Panc1 (cell line): ENCODE measurements at regions not wholly inside any gene's neighbourhood (a gene's known extent, or its start where the extent isn't known, plus 50 kb on each side); places are given as distances from the start of the nearest gene placed in this dataset.

Experiments used
- ATAC-seq: fragments of 200-7000 bp; cut with Tn5 transposase; 2 replicates; pipeline ENCODE4 v1.9.1; 2020; ENCODE audit warnings: mild to moderate bottlenecking, moderate library complexity
- BruUV-seq: library from RNA; stranded (reverse); fragments of 400-500 nt; replicated peaks from 2 replicates; lab custom pipeline; 2021; lab: Mats Ljungman, UMichigan
- CTCF ChIA-PET: fragments of 300-600 bp; sonication (Branson Sonifier 250); formaldehyde crosslinking; loops from one replicate; lab custom pipeline; 2022; ENCODE audit warnings: antibody characterized with exemption; lab: Charles Lee
- POLR2A ChIA-PET: fragments of 300-600 bp; sonication (Branson Sonifier 250); formaldehyde crosslinking; loops from one replicate; lab custom pipeline; 2022; ENCODE audit warnings: antibody characterized with exemption; lab: Charles Lee
- DNase-seq: peaks from one replicate; pipeline ENCODE4 v3.0.0-alpha.2; 2010; ENCODE audit warnings: low read depth, low spot score
- H3K27ac ChIP-seq: 2 replicates; pipeline ENCODE4 v1.5.1; 2011; ENCODE audit warnings: mild to moderate bottlenecking, low read length, inconsistent platforms
- H3K27me3 ChIP-seq: fragments of 200-500 bp; sonication (Bioruptor generic); 2 replicates; pipeline ENCODE4 v1.6.0; 2014; ENCODE audit warnings: low read length, inconsistent platforms; ENCODE audit not compliant: control insufficient read depth, insufficient read depth
- H3K36me3 ChIP-seq: fragments of 200-500 bp; sonication (Bioruptor generic); 2 replicates; pipeline ENCODE4 v1.5.1; 2014; ENCODE audit warnings: inconsistent platforms, mild to moderate bottlenecking, low read length, moderate library complexity; ENCODE audit not compliant: control insufficient read depth, insufficient read depth
- H3K4me1 ChIP-seq: 2 replicates; pipeline ENCODE4 v1.5.1; 2011; ENCODE audit warnings: inconsistent platforms, mild to moderate bottlenecking, low read length, moderate library complexity; ENCODE audit not compliant: control insufficient read depth, insufficient read depth
- H3K4me3 ChIP-seq, 2 experiments: 2 replicates each; pipeline ENCODE4 v1.5.1; 2011 to 2012; ENCODE audit warnings: low read depth in 2 of 2, low read length in 2 of 2, mild to moderate bottlenecking in 2 of 2, inconsistent platforms in 1 of 2, moderate library complexity in 1 of 2
- H3K9me3 ChIP-seq: fragments of 200-500 bp; sonication (Bioruptor generic); 2 replicates; pipeline ENCODE4 v1.5.1; 2014; ENCODE audit warnings: low read depth, mild to moderate bottlenecking, inconsistent platforms, low read length, moderate library complexity; ENCODE audit not compliant: control insufficient read depth, insufficient read depth
- POLR2AphosphoS5 ChIP-seq: IDR thresholded peaks from 2 replicates; pipeline ENCODE4 v1.6.1; 2012; ENCODE audit warnings: mild to moderate bottlenecking, low read depth, low read length, moderate library complexity
- SIN3A ChIP-seq: IDR thresholded peaks from 2 replicates; pipeline ENCODE4 v1.6.1; 2012; ENCODE audit warnings: low read depth, mild to moderate bottlenecking, low read length, moderate library complexity, borderline replicate concordance; ENCODE audit not compliant: insufficient read depth
- TCF7L2 ChIP-seq: IDR thresholded peaks from 2 replicates; pipeline ENCODE4 v1.6.1; 2011; ENCODE audit warnings: mild to moderate bottlenecking, low read depth, low read length, inconsistent platforms
- in situ Hi-C: cut with HindIII; loops from 2 replicates; pipeline ENCODE4 v1.10.0; 2016; ENCODE audit warnings: low sequenced_read_pairs, low pct_unique_long_range_greater_than_20kb
- intact Hi-C: fragments of 100-400 bp; cut with micrococcal nuclease; formaldehyde crosslinking; loops from one replicate; pipeline ENCODE4 v1.10.0; 2022; ENCODE audit not compliant: unreplicated experiment
- TF ChIP-seq, protein P1 (sequence below), 2 experiments: IDR thresholded peaks; 2 replicates each; pipeline ENCODE4 v1.6.1; 2011 to 2012; ENCODE audit warnings: low read depth in 2 of 2, control low read depth in 1 of 2, low read length in 1 of 2, mild to moderate bottlenecking in 1 of 2, moderate library complexity in 1 of 2; ENCODE audit not compliant: insufficient read depth in 1 of 2
- TF ChIP-seq, protein P2 (sequence below): fragments of 450-650 bp; IDR thresholded peaks from 2 replicates; pipeline ENCODE4 v1.5.1; 2017; ENCODE audit warnings: mild to moderate bottlenecking

DNA sequence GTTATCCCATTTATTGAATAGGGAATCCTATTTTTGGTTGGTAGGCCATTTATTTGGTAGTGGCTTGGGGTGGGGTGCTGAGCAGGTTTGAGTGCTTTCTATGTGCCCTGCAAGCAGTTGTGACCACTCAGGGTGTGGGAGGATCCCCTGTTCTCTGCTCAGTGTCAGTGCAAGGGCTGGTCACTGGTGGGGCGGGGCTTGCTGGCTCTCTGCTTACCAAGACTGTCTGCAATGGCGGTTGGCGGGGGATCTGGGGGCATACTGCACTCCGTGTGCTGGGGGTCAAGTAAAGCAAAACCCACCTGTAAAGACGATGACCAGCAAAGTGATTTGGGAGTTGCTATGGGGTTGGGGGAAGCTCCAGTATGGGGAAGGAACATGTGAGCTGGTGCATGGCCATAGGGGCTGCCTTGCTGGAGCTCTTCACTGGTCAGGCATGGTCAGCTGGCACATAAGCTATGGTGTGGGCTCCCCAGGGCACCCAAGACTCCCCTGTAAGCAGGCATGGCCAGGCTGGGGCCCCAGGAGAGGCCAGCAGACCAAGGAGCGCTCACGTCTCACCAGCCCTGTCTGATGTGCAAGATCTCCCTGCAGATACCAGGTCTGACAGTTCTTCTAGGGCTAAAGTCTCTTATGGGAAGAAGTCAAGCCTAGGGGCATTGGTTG is 83.0 kb upstream of the GRXCR1 start:
- in situ Hi-C loops (no loop called here), intact Hi-C loops (no loop called here)
- POLR2A ChIA-PET, result no interaction called here
- Histone ChIP-seq H3K36me3 (no peaks in the 10 kb centered on the region), H3K27ac (no peak overlapping the region), H3K27me3 (no peaks in the 10 kb centered on the region), H3K4me1 (no peaks in the 10 kb centered on the region), H3K4me3 (no peak overlapping the region), H3K9me3 (no peaks in the 10 kb centered on the region)
- ATAC-seq, result no peak
- CTCF ChIA-PET, result no interaction called here
- no peak for DNase-seq
- BruUV-seq, result no TSS peak
- TF ChIP-seq TCF7L2 (no peak), POLR2AphosphoS5 (no peak), SIN3A (no peak)
- TF ChIP-seq, protein P1, sequence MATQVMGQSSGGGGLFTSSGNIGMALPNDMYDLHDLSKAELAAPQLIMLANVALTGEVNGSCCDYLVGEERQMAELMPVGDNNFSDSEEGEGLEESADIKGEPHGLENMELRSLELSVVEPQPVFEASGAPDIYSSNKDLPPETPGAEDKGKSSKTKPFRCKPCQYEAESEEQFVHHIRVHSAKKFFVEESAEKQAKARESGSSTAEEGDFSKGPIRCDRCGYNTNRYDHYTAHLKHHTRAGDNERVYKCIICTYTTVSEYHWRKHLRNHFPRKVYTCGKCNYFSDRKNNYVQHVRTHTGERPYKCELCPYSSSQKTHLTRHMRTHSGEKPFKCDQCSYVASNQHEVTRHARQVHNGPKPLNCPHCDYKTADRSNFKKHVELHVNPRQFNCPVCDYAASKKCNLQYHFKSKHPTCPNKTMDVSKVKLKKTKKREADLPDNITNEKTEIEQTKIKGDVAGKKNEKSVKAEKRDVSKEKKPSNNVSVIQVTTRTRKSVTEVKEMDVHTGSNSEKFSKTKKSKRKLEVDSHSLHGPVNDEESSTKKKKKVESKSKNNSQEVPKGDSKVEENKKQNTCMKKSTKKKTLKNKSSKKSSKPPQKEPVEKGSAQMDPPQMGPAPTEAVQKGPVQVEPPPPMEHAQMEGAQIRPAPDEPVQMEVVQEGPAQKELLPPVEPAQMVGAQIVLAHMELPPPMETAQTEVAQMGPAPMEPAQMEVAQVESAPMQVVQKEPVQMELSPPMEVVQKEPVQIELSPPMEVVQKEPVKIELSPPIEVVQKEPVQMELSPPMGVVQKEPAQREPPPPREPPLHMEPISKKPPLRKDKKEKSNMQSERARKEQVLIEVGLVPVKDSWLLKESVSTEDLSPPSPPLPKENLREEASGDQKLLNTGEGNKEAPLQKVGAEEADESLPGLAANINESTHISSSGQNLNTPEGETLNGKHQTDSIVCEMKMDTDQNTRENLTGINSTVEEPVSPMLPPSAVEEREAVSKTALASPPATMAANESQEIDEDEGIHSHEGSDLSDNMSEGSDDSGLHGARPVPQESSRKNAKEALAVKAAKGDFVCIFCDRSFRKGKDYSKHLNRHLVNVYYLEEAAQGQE (IDR thresholded peaks at IDR 0.05; ENCODE audit: insufficient read depth in 1 of 2, low read depth in 2 of 2, low read length in 1 of 2), result no peak

DNA sequence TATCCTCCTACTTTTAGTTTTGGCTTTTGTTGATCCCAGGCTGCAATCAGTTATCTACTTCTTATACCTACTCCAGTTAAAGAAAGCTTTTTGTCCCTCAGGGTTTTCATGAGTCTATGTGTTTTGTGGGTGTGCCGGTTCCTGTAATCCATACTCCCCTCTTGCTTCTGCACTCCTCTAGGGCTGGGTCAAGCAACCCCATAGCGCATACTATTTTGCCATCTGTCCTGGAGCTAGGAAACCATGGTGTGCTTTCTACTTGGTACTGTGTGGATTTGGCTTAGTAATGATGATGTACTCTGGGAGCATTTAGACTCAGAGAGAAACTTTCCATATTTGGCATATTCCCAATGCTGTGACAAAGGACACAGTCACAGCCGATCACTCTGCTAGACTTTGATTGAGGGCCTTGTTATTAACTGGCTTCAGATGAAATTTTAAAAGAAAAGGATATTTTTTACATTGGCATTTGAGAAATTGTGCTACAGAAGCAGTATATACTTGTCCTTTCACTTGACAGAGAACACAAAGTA is 86.1 kb upstream of the GRXCR1 start:
- no peaks in the 10 kb centered on the region for H3K4me1 ChIP-seq
- no peaks in the 10 kb centered on the region for H3K9me3 ChIP-seq
- H3K27ac ChIP-seq, result no peak overlapping the region
- DNase-seq, result no peak
- TF ChIP-seq, protein P2, sequence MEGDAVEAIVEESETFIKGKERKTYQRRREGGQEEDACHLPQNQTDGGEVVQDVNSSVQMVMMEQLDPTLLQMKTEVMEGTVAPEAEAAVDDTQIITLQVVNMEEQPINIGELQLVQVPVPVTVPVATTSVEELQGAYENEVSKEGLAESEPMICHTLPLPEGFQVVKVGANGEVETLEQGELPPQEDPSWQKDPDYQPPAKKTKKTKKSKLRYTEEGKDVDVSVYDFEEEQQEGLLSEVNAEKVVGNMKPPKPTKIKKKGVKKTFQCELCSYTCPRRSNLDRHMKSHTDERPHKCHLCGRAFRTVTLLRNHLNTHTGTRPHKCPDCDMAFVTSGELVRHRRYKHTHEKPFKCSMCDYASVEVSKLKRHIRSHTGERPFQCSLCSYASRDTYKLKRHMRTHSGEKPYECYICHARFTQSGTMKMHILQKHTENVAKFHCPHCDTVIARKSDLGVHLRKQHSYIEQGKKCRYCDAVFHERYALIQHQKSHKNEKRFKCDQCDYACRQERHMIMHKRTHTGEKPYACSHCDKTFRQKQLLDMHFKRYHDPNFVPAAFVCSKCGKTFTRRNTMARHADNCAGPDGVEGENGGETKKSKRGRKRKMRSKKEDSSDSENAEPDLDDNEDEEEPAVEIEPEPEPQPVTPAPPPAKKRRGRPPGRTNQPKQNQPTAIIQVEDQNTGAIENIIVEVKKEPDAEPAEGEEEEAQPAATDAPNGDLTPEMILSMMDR, result no peak
- no peak for TF ChIP-seq TCF7L2
- no peak for TF ChIP-seq POLR2AphosphoS5
- TF ChIP-seq SIN3A, result no peak
- BruUV-seq, result no TSS peak
- H3K4me3 ChIP-seq, result no peak overlapping the region
- POLR2A ChIA-PET, result no interaction called here
- no peaks in the 10 kb centered on the region for H3K36me3 ChIP-seq
- CTCF ChIA-PET, result no interaction called here
- in situ Hi-C loops (no loop called here), intact Hi-C loops (no loop called here)
- no peaks in the 10 kb centered on the region for H3K27me3 ChIP-seq
- no peak for ATAC-seq

DNA sequence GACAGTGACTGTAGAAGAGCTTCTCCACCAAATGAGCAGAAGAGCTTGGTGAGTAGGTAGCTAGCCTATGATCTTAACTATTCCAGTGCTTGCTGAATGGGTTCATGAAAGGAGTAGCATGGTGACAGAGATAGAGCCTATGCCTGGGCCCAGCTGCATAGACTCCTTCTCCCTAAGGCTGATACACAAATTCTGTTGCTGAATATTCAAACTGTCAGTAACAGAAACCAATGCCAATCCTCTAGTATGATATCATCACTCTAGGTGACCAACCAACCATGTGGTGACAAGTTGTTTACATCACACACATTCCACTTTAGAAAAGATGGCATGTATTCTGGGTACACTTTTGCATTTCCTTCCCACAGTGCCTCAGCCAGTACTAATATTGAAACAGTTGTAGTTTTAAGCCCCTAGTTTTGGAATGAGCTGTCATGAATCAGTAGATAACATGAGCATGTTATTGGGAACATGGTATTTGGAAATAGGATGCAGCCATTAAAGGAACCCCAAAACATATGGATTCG is 103.4 kb upstream of the GRXCR1 start:
- TF ChIP-seq, protein P1 (IDR thresholded peaks at IDR 0.05; ENCODE audit: insufficient read depth in 1 of 2, low read depth in 2 of 2, low read length in 1 of 2), result no peak
- TF ChIP-seq SIN3A, result no peak
- TF ChIP-seq TCF7L2, result no peak
- Histone ChIP-seq H3K36me3 (no peaks in the 10 kb centered on the region), H3K4me3 (no peak overlapping the region), H3K27ac (no peak overlapping the region), H3K9me3 (no peaks in the 10 kb centered on the region), H3K4me1 (no peaks in the 10 kb centered on the region), H3K27me3 (no peaks in the 10 kb centered on the region)
- no peak for ATAC-seq
- in situ Hi-C loops, result no loop called here
- intact Hi-C loops, result no loop called here
- POLR2A ChIA-PET, result no interaction called here
- CTCF ChIA-PET, result no interaction called here
- no peak for DNase-seq
- no TSS peak for BruUV-seq
